ENCODE measurements at regions not wholly inside any gene's neighbourhood (a gene's known extent, or its start where the extent isn't known, plus 50 kb on each side); places are given as distances from the start of the nearest gene placed in this dataset.

DNA sequence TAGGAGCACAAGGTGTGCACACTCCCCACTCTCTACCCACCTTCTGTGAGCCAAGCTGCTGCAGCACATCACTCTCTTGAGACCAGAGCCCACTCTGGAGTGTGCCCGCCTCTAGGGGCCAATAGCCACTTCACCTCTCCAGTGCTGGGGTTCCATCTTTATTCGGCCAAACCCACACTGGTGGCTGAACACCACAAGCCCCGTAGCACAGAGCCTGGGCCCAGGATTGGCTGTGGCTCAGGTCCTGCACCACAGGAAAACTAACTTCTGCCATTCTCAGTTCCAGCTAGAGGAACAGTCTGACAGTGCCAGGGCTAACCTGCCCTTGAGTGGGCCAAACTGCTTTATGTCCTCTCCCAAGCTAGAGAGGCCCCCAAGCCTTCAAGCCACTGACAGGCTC, 111.0 kb upstream of the TOX3 start:
- TF ChIP-seq, protein P1, sequence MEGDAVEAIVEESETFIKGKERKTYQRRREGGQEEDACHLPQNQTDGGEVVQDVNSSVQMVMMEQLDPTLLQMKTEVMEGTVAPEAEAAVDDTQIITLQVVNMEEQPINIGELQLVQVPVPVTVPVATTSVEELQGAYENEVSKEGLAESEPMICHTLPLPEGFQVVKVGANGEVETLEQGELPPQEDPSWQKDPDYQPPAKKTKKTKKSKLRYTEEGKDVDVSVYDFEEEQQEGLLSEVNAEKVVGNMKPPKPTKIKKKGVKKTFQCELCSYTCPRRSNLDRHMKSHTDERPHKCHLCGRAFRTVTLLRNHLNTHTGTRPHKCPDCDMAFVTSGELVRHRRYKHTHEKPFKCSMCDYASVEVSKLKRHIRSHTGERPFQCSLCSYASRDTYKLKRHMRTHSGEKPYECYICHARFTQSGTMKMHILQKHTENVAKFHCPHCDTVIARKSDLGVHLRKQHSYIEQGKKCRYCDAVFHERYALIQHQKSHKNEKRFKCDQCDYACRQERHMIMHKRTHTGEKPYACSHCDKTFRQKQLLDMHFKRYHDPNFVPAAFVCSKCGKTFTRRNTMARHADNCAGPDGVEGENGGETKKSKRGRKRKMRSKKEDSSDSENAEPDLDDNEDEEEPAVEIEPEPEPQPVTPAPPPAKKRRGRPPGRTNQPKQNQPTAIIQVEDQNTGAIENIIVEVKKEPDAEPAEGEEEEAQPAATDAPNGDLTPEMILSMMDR (CRISPR knock-in tag; IDR thresholded peaks at IDR 0.05): no peak
- TF ChIP-seq ZNF629 (CRISPR knock-in tag; conservative IDR thresholded peaks at IDR 0.05) (no peak), HNRNPL (IDR thresholded peaks at IDR 0.05; ENCODE audit: low read depth, low read length) (no peak), ZSCAN30 (CRISPR knock-in tag; IDR thresholded peaks at IDR 0.05) (no peak), RFXANK (CRISPR knock-in tag; IDR thresholded peaks at IDR 0.05) (no peak), RXRB (CRISPR knock-in tag; IDR thresholded peaks at IDR 0.05; ENCODE audit: borderline replicate concordance) (no peak)
- TF ChIP-seq, protein P2, sequence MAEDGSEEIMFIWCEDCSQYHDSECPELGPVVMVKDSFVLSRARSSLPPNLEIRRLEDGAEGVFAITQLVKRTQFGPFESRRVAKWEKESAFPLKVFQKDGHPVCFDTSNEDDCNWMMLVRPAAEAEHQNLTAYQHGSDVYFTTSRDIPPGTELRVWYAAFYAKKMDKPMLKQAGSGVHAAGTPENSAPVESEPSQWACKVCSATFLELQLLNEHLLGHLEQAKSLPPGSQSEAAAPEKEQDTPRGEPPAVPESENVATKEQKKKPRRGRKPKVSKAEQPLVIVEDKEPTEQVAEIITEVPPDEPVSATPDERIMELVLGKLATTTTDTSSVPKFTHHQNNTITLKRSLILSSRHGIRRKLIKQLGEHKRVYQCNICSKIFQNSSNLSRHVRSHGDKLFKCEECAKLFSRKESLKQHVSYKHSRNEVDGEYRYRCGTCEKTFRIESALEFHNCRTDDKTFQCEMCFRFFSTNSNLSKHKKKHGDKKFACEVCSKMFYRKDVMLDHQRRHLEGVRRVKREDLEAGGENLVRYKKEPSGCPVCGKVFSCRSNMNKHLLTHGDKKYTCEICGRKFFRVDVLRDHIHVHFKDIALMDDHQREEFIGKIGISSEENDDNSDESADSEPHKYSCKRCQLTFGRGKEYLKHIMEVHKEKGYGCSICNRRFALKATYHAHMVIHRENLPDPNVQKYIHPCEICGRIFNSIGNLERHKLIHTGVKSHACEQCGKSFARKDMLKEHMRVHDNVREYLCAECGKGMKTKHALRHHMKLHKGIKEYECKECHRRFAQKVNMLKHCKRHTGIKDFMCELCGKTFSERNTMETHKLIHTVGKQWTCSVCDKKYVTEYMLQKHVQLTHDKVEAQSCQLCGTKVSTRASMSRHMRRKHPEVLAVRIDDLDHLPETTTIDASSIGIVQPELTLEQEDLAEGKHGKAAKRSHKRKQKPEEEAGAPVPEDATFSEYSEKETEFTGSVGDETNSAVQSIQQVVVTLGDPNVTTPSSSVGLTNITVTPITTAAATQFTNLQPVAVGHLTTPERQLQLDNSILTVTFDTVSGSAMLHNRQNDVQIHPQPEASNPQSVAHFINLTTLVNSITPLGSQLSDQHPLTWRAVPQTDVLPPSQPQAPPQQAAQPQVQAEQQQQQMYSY (CRISPR knock-in tag; IDR thresholded peaks at IDR 0.05): no peak
